Bronchial epithelial cell (primary cell): ENCODE measurements at regions not wholly inside any gene's neighbourhood (a gene's known extent, or its start where the extent isn't known, plus 50 kb on each side); places are given as distances from the start of the nearest gene placed in this dataset.
"Not testable (repeated sequence)": the region's sequence is repeated elsewhere in the genome, so short reads cannot be mapped to it uniquely, and the experiment has no call there.

Source experiments
- DNase-seq: peaks from one replicate; pipeline ENCODE4 v3.0.0-alpha.2; 2010; ENCODE audit warnings: low read depth
- FAIRE-seq: peaks from 2 replicates; lab custom pipeline; 2011; peaks lifted over from hg19 to GRCh38; lab: Jason Lieb, UNC
- H3K27me3 ChIP-seq: 2 replicates; pipeline ENCODE4 v1.5.1; 2011; ENCODE audit warnings: low read length; ENCODE audit not compliant: control insufficient read depth, insufficient read depth
- H3K36me3 ChIP-seq: 2 replicates; pipeline ENCODE4 v1.5.1; 2011; ENCODE audit warnings: low read length; ENCODE audit not compliant: control insufficient read depth, insufficient read depth
- H3K4me3 ChIP-seq: 2 replicates; pipeline ENCODE4 v1.5.1; 2011; ENCODE audit warnings: mild to moderate bottlenecking, low read depth, low read length, control low read depth
- TF ChIP-seq, protein P1 (sequence below): IDR thresholded peaks from 2 replicates; pipeline ENCODE4 v1.5.1; 2011; ENCODE audit warnings: mild to moderate bottlenecking, moderate library complexity, low read length, control low read depth, inconsistent platforms; ENCODE audit not compliant: insufficient read depth, severe bottlenecking

DNA sequence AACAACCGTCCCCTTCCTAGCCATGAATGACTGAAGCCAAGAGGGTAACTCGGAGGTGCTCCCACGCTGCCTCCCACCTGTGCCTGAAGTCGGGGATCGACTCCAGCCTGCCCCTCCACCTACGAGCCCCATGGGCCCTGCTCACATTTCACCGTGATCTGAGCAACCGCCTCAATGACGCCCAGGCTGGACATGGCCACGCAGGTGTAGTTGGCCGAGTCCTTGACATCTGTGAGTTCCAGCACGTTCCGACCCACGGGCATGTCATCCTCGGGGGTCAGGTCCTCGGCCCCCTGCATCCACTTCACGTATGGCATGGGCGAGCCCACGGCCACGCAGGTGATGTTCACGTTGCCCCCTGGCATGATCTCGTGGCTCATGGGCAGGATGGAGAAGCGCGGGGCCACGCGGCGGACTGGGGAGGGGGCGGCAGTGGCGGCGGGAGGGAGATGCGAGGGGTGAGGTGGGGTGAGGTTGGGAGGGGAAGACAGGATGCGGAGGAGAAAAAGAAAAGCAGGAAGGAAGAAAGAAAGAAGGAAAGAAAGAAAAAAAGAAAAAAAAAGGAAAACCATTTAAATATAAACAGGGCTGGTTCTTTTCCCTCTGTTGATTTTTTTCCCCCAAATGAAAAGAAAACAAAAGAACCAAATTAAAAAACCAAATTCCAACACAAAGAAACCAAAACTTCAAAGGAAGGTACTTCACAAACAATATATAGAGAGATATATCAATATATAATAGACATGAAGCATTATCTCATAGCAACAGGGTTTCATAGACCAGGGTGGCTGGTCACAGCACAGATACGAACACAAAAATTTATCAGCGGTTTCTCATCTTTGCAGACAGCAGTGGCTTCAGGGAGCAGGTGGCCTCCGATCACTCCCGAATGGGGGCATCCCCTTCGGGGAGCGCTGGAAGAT lies 94.7 kb downstream of the PTPRS start:
- peaks cover under 1% of the 10 kb centered on the region for H3K27me3 ChIP-seq
- no peak for FAIRE-seq
- TF ChIP-seq, protein P1, sequence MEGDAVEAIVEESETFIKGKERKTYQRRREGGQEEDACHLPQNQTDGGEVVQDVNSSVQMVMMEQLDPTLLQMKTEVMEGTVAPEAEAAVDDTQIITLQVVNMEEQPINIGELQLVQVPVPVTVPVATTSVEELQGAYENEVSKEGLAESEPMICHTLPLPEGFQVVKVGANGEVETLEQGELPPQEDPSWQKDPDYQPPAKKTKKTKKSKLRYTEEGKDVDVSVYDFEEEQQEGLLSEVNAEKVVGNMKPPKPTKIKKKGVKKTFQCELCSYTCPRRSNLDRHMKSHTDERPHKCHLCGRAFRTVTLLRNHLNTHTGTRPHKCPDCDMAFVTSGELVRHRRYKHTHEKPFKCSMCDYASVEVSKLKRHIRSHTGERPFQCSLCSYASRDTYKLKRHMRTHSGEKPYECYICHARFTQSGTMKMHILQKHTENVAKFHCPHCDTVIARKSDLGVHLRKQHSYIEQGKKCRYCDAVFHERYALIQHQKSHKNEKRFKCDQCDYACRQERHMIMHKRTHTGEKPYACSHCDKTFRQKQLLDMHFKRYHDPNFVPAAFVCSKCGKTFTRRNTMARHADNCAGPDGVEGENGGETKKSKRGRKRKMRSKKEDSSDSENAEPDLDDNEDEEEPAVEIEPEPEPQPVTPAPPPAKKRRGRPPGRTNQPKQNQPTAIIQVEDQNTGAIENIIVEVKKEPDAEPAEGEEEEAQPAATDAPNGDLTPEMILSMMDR, result no peak
- no peak for DNase-seq
- H3K4me3 ChIP-seq, result no peak overlapping the region
- H3K36me3 ChIP-seq, result peaks cover 2% of the 10 kb centered on the region

DNA sequence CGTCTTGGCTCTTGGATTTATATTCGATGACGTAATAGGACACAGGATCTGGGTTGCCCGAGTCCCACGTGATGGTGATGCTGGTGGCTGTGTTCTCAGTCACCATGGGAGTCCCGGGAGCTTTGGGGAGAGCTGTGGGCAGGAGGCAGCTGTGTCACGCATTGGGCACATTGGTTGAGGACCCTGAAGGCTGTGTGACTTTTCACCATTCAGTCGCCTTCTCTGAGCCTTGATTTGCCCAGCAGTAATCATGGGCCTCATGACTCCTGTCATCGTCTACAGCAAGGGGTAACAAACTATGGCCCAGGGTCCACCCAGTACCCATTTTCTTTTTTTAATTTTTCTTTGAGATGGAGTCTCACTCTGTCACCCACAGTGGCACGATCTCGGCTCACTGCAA lies 96.3 kb downstream of the PTPRS start:
- FAIRE-seq (no peak), DNase-seq (no peak)
- no peaks in the 10 kb centered on the region for H3K27me3 ChIP-seq
- H3K36me3 ChIP-seq, result peaks cover 2% of the 10 kb centered on the region
- TF ChIP-seq, protein P1, result no peak
- H3K4me3 ChIP-seq, result no peak overlapping the region

DNA sequence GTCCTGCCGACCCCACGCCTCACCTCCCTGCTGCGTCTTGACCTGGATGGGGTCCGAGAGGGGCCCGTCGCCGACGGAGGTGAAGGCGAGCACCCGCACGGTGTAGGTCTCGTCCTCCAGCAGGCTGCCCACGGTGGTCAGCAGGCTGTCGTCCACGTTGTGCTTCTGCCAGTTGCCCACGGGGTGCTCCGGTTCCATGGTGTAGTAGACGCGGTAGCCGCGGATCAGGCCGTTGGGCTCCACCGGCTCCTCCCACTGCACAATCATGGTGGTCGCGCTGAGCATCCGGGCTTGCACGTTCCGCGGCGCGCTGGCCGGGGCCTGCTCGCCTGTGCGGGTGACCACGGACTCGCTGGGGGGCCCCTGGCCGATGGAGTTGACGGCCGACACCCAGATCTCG lies 96.7 kb downstream of the PTPRS start:
- Histone ChIP-seq H3K36me3 (peaks cover 2% of the 10 kb centered on the region), H3K4me3 (no peak overlapping the region), H3K27me3 (no peaks in the 10 kb centered on the region)
- no peak for DNase-seq
- FAIRE-seq, result no peak
- TF ChIP-seq, protein P1, result no peak

DNA sequence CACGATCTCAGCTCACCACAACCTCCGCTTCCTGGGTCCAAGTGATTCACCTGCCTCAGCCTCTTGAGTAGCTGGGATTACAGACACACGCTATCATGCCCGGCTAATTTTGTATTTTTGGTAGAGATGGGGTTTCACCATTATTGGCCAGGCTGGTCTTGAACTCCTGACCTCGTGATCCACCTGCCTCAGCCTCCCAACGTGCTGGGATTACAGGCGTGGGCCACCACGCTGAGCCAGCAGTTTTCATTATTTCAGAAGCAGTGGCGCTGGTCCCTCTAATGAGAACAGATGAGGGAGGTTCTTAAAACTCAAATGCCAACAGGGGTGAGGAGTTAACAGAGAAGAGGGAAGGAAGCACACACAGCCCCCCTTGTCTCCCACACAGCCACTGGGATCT lies 98.7 kb downstream of the PTPRS start:
- not testable (repeated sequence) for H3K27me3 ChIP-seq, H3K36me3 ChIP-seq, DNase-seq, H3K4me3 ChIP-seq, FAIRE-seq

DNA sequence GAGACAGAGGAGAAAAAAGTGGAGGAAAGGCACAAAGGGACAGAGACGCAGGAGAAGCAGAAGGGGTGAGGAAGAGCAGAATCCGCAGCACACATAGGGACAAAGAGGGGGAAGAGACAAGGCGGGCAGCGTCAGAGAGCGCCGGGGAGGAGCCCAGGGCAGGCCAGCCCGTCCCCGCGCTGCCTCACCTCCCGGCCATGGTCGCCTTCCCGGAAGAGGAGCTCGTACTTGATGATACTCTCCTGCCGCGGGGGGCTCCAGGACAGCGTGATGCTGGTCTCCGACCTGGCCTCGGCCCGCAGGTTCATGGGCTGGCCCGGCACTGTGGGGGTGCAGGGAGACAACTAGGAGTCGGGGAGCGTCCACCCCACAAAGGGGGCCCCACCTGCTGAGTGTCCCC lies 100.6 kb downstream of the PTPRS start:
- FAIRE-seq, result no peak
- Histone ChIP-seq H3K36me3 (peaks cover 2% of the 10 kb centered on the region), H3K4me3 (no peak overlapping the region), H3K27me3 (no peaks in the 10 kb centered on the region)
- TF ChIP-seq, protein P1, result no peak
- DNase-seq, result no peak

DNA sequence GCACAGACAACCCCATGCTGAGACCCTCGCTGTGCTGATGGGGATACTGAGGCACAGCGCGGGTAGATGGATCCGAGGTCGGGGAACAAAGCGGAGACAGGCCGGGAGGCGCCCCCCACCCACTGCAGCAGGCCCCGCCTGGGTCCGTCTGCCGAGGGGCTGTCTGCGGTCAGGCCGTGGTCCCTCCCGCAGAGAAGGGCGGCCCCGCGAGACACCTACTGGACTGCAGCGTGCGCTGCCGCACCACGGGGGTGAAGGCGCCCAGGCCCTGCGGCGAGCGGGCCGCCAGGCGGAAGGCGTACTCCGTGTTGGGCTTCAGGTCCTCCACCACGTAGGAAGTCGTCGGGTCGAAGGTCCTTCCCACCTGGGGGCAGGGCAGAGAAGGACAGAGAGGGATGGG lies 101.9 kb downstream of the PTPRS start:
- FAIRE-seq (no peak), DNase-seq (no peak)
- H3K36me3 ChIP-seq, result no peaks in the 10 kb centered on the region
- H3K27me3 ChIP-seq, result no peaks in the 10 kb centered on the region
- TF ChIP-seq, protein P1, result no peak
- H3K4me3 ChIP-seq, result no peak overlapping the region
